ENCODE measurements at regions not wholly inside any gene's neighbourhood (a gene's known extent, or its start where the extent isn't known, plus 50 kb on each side); places are given as distances from the start of the nearest gene placed in this dataset.

DNA sequence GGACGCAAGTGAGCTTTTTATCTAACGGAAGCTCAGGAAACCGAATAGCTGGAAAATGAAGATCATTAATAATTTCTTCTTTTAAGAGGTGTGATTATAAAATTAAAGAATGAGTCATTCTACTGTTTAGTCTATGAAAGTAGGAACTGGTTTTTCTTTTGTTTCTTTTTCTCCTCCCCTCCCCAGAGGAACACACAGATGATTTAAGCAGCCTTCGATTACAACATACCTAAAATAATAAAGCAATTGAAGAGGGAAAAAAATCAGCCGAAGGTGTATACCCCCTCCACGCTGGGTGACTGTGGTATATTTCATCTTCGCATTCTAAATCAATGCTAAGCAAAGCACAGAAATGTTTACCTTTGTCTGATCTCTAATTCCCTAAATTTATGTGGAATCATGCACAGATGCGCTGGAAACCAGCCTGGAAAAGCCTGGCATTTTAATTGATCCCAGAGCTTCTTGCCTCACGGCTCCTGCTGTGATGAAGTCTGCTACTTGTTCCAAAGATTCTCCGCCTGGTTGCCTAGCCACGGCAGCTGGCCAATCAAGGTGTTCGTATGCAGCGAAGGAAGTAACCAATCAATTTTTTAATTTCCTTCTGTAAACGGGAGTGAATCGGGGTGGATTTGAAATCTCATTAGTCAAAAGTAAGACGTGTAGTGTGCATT lies 133.9 kb downstream of the FANCF start:
- peak; percentile 81 for DNase-seq

DNA sequence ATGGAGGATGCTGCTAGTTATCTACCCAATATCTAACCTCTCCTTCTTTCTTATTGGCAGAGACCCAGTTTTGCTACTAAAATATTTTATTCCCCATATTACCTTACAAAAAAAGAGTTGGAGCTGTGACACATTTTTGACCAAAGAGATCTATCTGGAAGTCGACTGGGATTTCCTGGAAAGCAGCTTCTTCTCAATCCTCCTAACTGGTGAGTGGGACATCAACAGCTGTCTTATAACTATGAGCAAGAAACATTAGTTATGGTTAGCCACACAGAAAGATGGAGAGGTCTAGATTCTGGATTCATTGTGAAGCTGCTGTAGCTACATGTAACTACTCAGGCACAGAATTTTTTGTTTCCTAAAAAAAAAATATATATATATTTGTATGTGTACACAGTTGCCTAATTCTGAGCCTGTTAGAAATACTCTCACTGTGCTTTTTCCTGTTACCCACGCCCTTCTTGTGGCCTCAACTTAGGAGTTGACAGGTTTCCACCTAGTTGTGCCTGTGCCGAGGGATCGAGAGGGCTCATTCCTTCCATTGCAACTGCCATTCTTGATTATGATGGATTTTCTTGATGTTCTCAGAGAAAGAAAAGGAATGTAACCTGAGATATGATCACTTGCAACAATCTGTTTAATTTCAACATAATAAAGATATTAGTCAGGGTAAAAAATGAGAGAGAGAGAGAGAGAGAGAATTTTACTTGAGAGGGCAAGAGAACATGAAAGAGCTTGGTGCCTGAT lies 142.0 kb downstream of the SLC17A6 start:
- no peak for DNase-seq

DNA sequence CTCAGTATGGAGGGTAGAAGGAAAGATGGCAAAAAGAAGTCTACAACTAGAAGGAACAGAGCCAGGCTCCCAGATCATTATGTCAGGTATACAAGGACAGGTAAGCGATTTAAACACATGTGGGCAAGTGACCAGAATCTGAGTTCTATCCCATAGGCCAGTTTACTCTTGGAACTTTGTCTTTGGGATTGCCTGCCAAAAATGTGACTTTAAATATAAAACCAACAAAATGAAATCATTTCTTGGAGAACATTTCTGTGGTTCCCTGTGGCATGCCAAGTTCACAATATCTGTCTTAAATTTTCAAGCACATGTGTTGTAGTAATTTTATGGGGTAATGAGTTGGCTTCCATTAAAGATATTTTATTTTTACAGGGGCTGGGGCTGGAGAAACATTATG lies 141.0 kb downstream of the SLC17A6 start:
- peak; percentile 60 for DNase-seq

DNA sequence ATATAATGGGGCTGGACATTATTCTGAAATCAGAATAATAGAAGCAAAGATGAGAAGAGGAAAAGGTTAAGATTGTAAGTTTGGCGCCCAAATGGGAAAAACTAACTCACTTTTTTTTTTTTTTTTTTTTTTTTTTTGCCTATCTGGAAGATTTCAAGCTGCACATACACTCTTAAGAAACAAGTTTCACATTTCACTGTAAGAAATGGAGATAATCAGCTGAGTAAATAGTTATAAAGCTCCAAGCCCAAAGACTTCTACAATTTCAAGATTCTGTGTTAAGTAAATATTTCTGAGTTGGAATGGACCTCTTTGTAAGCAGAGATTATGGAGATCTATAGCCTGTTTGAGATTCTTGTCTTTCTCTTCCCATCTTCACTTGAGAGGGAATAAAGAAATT lies 140.0 kb downstream of the SLC17A6 start:
- no peak for DNase-seq

DNA sequence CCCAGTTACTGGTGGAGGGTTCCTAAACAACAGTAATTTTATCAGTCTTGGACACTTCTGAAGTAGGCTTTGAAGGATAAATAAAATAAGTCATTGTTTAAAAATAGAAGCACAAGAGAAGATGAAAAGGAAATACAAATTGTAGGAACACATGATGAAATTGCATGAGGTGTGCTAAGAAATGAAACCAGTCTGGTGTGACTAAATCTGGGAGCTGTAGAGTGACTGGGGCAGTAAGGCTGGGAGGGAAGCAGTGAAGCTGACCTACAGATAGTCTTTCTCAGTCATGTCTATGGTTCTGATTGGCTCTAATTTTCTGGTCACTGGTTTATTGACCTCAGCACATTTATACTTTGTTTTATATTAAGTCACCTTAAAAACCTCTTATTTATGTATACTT lies 139.1 kb downstream of the SLC17A6 start:
- no peak for DNase-seq

DNA sequence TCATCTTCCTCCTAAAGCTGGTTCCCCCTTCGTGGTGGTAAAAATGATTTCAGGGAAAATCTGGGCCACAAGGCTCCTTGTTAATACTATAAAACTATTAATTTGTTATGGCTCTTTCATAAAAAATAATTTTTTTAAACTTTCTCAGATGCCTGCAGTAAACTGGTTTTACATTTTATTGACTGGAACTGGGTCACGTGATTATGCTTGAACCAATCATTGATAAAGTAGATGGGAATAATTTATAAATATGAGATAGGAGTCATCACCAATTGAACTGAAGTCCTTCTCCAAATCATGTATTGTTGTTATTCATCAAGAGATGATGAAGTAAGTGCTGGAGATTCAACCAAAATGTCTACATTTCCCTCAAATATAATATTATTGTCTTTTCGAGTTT lies 138.4 kb downstream of the SLC17A6 start:
- no peak for DNase-seq

DNA sequence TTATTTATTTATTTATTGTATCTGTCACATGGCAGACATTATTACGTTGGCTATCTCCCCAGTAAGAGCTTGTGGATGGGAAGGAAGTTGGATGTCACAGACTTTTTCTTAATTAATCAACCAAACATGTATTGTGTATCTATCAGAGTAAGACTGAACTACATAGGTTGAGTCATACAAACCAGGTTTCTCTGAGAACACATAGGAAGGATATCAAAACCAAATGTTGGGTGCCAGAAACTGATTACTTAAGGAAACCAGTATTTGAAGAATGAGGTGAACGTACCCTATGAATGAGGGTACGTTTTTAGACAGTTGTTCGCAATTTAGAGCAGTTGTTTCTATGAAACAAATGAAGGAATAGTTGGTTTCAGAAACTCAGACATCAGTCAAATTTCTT lies 136.4 kb downstream of the SLC17A6 start:
- DNase-seq, result no peak

DNA sequence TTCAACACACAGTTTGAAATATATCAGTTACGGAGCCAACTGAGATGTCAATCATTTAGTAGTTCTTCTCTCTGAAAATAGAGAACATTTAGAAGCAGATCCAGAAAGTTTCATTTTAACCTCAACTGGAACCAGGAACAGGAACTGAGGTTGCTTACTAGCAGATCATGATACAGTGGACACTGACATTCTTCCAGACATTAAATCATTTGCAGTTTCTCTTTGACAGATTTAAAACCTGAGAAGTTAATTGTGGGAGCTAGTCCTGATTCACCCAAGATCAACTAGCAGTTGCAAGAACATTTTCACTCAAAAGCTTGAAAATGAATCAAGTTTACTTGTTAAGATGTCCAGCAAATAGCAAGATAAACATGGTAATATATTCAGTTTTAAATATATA lies 135.4 kb downstream of the SLC17A6 start:
- DNase-seq, result no peak

DNA sequence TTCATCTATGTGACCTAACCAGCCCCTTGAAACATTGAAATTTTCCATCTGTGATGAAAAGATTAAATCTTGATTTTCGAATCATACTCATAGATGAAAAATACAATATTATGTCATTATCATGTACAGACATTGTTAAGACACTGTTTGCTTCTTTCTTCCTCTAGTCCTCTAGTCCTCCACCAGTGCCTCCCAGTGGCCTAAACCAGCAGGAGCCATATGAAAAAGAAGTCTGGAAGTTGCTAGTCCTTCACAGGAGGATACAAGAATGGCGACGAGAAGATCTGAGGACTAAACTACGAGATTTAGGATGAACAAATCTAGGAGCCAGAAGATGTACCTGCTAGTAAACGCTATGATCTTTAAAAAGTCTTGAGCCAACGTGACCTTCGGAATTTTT lies 134.1 kb downstream of the SLC17A6 start:
- DNase-seq, result no peak

DNA sequence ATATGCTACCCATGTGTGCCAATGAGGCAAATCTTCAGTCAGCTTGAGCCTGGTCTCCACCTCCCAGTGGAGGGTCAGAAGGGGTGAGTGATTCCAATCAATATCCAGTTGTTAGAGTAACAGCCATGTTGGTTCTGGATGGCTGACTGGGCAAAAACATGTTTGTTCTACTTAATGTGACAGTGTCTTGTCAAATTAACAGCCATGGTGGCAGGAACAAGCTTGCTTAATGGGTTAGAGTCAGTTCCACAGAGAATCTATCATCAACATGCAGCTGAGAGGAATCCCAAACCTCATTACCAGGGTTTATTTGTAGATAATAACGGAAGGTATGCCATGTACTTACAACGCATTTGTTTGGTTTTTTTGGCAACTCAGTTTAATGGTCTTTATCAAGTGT lies 133.2 kb downstream of the SLC17A6 start:
- DNase-seq, result no peak

DNA sequence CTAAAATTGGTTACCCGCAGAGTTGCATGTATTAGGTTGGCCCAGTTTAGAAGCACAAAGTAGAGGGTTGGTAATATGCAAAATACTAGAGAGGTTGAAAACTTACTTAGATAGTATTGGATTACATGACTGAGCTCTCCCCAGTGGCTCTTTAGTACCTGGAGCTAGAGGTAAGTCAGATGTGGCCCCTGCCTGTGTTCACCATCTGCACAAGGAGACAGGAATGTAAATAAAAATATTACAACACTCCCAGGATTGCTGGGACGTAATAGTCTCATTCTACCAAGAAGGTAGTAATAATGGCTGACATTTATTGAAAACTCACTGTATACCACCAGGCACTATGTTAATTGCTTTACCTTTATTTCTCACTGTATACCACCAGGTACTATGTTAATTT lies 129.6 kb downstream of the SLC17A6 start:
- no peak for DNase-seq

DNA sequence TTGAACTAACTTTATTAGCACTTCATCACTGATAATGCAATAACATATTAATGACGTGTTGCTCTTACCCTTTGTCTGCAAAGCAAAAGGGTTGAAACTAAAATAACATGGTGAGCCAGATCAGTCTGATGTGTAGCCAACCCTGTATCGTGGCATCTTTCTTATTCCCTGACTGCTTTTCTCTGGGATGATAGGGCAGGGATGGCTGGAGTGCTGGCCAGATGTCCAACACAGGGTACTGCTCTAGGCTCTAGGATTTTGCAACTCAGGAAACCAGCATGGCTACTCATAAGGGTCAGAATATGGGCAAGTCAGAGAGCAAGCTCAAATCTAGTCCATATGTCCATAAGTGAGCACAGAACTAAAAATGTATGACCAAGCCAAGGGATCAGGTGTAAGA lies 129.1 kb downstream of the SLC17A6 start:
- DNase-seq, result no peak

DNA sequence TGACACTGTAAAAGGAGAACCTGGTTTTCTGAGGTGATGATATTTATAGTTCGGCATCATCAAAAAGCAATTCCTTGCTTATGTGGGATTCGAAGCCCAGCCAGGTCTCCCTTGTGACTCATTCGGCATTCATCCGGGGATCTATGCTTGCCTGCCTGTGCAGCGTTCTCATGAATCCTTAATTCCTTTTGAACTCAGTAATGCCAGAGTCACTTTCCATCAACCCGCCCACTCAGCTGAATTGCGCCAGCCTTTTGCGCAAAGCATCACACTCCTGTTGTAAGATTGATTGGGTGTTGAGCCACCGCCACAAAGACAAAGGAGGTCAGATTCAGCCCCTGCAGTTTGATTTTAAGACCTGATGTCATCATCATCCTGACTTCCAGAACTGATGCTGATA lies 128.6 kb downstream of the SLC17A6 start:
- DNase-seq, result no peak

DNA sequence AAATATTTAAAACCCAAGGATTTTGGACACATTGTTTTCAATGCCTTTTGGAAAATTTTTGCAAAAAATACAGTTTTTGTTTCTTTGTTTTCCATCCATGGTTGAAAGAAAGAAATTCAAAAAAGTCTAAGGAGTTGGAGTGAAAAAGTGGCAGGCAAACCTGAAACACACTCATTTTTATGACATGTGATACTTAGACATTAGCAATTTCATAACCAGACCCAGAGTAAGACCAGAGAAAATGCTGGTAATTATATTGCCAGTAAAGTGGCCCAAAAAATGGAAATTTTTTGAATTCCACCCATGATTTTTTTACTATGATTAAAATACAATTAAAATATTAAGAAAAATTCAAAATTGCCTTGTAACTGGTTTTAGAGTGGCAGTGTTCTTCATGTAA lies 128.2 kb downstream of the SLC17A6 start:
- no peak for DNase-seq

DNA sequence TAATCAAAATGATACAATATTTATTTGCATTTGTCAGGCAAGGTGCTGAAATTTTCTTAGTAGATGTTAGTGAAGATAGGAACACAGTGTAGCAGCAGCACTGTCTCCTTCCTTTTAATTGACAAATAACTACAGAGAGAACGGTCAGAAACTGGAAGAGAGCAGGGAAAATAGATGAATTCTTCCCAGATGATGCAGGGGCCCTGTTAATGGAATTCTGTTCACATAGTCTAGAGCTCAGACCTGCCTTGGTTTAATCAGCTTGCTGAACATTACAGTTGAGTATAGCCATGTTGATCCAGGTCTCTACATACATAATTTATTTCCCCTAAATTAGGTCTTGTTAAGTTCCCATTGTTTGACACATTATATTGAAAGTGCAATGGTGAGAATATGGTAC lies 127.4 kb downstream of the SLC17A6 start:
- no peak for DNase-seq

DNA sequence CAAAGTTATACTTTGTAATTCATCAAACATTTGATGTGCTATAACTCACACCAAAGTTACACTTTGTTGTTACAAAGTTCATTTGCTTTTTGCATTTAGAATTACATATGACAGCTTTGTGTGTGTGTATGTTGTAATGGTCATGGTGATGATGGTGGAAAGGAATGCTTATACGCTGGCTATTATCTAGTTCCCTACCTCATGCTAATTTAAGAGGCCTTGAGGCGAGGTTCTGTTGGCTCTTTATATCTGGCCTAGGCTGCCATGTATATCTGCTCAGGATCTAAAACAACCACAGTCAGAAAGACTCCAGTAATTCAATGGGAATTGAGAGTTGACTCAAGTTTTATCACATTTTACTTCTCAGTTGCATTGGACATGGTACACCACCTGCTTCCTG lies 123.4 kb downstream of the SLC17A6 start:
- DNase-seq, result no peak

DNA sequence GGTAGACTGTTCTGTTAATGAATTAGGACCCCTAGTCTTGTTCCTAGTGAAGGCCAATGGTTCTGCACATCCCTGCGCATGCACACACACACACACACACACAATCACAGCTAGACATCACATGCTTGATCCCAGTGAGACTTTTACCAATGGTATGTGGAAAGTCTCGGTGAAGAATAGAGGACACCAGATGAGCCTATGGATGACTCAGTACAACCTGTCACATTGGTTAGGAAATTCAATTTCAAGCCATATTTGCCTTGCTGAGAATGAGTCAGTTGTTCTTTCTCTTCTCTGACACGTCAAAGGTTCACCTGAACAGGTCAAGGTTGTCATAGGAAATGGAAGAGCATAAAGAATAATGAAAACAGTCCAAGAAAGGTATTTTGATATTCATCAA lies 122.0 kb downstream of the SLC17A6 start:
- DNase-seq, result no peak

DNA sequence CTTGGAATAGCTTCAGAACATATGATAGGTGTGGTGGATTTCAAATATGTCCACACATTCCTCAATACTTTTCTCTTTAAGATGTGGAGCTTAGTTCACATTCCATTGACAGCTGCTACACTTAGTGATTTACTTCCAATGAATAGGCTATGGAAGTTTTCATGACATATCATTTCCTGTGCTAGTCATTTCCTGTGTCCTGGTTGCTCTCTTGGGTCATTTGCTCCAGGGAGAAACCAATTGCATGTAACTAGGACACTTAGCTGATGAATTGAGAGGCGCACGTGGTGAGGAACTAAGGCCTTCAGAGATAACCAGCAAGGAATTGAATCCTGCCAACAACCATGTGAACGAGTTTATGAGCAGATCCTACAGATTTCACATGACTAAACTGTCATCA lies 120.9 kb downstream of the SLC17A6 start:
- DNase-seq, result peak; percentile 34

DNA sequence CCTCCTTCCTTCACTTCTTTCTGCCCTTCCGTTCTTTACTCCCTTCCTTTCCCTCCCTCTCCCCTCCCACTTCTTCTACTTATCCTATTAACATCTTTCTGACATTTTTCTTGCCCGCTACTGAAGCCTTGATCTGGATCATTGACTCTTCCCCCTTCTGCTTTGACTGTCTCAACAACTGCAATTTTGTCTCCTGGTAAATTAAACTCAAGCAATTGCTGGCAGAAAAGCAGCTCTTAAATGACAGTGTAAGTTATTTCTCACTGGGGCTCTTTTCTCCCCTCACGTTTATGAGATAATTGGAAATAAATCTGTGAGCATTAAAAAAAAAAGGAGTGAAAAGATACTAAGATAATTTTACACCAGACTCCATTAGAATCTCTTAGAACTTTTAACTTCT lies 120.0 kb downstream of the SLC17A6 start:
- DNase-seq, result no peak

DNA sequence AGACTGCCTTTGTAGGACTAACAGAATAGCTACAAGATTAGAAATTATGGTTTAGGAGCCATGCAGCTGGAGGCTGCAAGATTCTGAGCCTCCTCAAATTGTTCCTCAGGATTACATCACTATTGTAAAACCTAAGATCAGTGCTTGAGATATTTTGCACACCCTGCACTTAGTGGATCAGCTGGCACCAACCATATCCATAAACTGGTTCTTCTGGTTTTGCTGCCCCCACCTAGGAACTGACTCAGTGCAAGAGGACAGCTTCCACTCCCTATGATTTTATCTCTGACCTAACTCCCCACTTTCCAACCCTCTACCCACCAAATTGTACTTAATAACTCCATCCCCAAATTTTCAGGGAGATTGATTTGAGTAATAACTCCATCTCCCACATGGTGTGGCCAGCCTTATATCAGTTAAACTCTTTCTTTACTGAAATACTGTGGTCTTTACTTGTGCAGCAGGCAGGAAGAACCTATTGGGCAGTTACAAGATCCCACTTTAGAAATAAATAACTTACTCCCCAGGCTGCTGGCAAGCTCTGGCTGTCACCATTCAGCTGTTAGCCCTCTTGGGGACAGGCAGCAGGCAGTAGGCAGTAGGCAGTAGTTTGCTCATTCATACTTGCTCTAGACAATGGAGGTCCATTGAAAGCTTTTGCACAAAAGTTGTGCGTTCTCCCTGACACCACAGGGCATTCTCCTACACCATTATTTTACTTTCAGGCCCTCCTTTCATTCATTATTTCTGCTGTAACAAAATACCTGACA lies 119.0 kb downstream of the SLC17A6 start:
- peak; percentile 26 for DNase-seq

DNA sequence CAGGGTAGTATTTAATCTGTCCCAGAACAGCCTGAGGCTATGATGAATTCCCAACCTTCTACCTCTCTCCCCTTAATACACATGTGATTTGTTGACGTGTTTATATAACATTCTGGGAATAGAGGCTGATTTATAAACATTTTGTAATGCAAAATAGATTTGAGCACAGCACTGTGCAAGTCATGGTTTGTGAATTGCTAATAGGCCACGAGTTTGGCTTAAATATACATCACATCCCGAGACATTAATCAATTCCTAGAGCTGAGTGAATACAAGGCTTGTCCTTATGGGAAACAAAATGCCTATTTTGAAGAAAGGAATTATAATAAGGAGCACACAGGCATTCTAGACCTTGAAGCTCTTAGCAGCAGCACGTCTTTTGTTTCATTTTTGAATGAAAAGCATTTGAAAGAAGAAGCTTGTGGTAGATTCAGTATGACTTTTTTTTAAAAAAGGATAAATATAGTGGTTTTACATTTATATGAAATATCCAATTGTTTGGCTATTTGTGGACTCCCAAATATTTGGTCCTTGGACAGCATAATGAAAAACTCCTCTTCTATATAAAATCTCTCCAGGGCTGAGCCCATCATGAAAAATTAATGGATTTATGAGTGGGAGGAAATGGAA lies 116.4 kb downstream of the SLC17A6 start:
- DNase-seq, result no peak

DNA sequence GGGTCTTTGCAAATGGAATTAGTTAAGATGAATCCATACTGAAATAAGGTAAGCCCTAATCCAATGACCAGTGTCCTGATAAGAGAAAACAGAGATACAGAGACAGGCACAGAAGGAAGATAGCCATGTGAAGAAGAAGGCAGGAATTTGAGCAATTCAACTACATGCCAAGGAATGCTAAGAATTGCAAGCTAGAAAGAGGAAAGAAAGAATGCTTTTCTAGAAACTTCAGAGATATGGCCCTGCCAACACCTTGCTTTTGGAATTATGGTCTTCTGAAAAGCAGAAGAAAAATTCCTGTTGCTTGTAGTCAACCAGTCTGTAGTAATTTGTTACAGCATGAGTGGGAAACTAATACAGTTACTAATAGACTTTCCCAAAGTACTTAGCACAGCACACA lies 111.3 kb downstream of the SLC17A6 start:
- DNase-seq, result no peak

DNA sequence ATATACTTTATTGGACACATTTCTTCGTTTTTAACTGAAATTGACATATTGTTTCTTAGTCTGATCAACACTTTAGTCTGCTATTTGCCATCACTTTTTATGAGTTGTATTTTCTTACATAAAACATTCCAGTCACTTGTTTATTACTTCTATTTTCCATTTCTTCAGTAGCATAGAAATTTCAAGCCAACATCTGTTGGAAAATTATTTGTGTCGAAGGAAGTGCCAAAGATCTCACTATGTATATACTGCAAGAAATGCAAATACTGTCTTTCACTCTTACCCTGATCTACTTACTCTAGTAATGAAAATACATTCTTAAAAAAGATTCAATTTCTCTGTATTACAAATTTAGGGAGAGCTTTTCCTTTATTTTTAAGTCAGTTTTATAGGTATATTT lies 105.9 kb downstream of the SLC17A6 start:
- peak; percentile 41 for DNase-seq

Data from tongue (tissue), 1 donor.